Prostate gland (tissue), 2 donors: ENCODE measurements at regions not wholly inside any gene's neighbourhood (a gene's known extent, or its start where the extent isn't known, plus 50 kb on each side); places are given as distances from the start of the nearest gene placed in this dataset.

Source experiments
- DNase-seq: peaks from one replicate; pipeline ENCODE4 v3.0.0-alpha.2; 2019; ENCODE audit warnings: low spot score
- H3K27ac ChIP-seq, 2 donors: fragments of 200-600 bp; sonication (generic); 2 replicates each; pipeline ENCODE4 v1.5.1; 2017 to 2019
- H3K27me3 ChIP-seq: fragments of 200-600 bp; sonication (generic); replicated peaks from 2 replicates; pipeline ENCODE4 v1.5.1; 2019; ENCODE audit not compliant: insufficient read depth
- H3K36me3 ChIP-seq, 2 donors: fragments of 200-600 bp; sonication (generic); 1 replicate in 1 of 2; 2 replicates in 1 of 2; pipeline versions ENCODE4 v1.5.1 to v1.8.1; 2017 to 2019
- H3K4me1 ChIP-seq: fragments of 200-600 bp; sonication (generic); replicated peaks from 2 replicates; pipeline ENCODE4 v1.5.1; 2019
- H3K4me3 ChIP-seq, 2 donors: fragments of 200-600 bp; sonication (generic); 2 replicates each; pipeline ENCODE4 v1.5.1; 2017 to 2019
- H3K9me3 ChIP-seq: fragments of 200-600 bp; sonication (generic); 2 replicates; pipeline ENCODE4 v1.5.1; 2017
- POLR2A ChIP-seq: fragments of 450-650 bp; IDR thresholded peaks from one replicate; pipeline ENCODE4 v1.6.1; 2016; ENCODE audit warnings: antibody characterized with exemption, mild to moderate bottlenecking
- POLR2AphosphoS5 ChIP-seq: sonication (generic); formaldehyde crosslinking; IDR thresholded peaks from one replicate; pipeline ENCODE4 v1.6.1; 2017; ENCODE audit warnings: antibody characterized with exemption
- WGBS: methylation state at CpG from one replicate; pipeline ENCODE4 v1.1.5; 2018; 5-methylcytosine and 5-hydroxymethylcytosine counted together
- intact Hi-C: fragments of 100-400 bp; cut with DNase I; formaldehyde crosslinking; loops from one replicate; pipeline ENCODE4 v1.14.2; 2022
- TF ChIP-seq, protein P1 (sequence below), 4 experiments: fragments of 200-600 bp in 2 of 4; fragments of 450-650 bp in 2 of 4; sonication (generic) in 2 of 4; IDR thresholded peaks; 1 replicate in 3 of 4; 2 replicates in 1 of 4; pipeline ENCODE4 v1.5.1; 2016 to 2019; ENCODE audit warnings: antibody characterized with exemption in 4 of 4, mild to moderate bottlenecking in 2 of 4, moderate library complexity in 2 of 4

DNA sequence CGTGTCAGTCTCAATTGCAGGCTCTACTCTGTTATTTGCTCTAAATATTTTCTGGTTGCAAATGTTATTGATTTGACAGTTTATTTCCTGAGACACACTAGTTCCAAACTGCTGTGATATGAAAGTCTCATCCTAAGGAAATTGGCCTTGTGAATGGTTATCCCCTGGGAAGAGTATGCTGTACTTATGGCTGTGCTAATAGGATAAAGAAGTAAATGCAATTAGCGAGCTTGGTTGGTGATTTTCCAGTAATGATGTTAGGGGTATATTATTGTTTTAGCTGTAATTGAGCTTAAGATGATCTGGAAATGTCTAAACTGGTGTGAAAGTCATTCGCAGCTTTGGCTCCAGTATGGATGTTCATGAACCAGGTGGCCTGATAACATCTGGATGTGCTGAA is 197.9 kb downstream of the SUDS3 start:
- Histone ChIP-seq H3K4me3 (no peak overlapping the region), H3K27me3 (no peaks in the 10 kb centered on the region), H3K9me3 (no peaks in the 10 kb centered on the region), H3K27ac (no peak overlapping the region), H3K4me1 (no peaks in the 10 kb centered on the region), H3K36me3 (no peaks in the 10 kb centered on the region)
- TF ChIP-seq, protein P1, sequence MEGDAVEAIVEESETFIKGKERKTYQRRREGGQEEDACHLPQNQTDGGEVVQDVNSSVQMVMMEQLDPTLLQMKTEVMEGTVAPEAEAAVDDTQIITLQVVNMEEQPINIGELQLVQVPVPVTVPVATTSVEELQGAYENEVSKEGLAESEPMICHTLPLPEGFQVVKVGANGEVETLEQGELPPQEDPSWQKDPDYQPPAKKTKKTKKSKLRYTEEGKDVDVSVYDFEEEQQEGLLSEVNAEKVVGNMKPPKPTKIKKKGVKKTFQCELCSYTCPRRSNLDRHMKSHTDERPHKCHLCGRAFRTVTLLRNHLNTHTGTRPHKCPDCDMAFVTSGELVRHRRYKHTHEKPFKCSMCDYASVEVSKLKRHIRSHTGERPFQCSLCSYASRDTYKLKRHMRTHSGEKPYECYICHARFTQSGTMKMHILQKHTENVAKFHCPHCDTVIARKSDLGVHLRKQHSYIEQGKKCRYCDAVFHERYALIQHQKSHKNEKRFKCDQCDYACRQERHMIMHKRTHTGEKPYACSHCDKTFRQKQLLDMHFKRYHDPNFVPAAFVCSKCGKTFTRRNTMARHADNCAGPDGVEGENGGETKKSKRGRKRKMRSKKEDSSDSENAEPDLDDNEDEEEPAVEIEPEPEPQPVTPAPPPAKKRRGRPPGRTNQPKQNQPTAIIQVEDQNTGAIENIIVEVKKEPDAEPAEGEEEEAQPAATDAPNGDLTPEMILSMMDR (IDR thresholded peaks at IDR 0.05), result no peak
- TF ChIP-seq POLR2AphosphoS5, result no peak
- TF ChIP-seq POLR2A, result no peak
- no peak for DNase-seq
- WGBS, result 80% methylated on average over 3 of the region's 3 CpGs
- intact Hi-C loops, result no loop called here

DNA sequence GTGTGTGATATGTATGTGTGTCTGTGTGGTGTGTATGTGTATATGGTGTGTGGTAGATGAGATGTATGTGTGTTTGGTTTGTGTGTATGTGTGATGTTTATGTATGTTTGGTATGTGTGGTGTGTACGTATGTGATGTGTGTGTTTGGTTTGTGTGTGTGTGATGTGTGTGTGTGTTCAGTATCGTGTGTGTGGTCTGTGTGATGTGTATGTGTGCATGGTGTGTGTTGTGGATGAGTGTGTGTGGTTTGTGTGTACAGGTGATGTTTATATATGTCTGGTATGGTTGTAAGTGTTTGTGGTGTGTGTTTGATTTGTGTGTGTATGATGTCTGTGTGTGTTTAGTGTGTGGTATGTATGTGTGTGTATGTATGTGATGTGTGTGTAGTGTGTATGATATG is 199.4 kb downstream of the SUDS3 start:
- no peak overlapping the region for H3K4me3 ChIP-seq
- no peaks in the 10 kb centered on the region for H3K27me3 ChIP-seq
- no peaks in the 10 kb centered on the region for H3K4me1 ChIP-seq
- TF ChIP-seq, protein P1 (IDR thresholded peaks at IDR 0.05), result no peak
- no peak for TF ChIP-seq POLR2AphosphoS5
- no peak for TF ChIP-seq POLR2A
- H3K27ac ChIP-seq, result no peak overlapping the region
- no peak for DNase-seq
- H3K36me3 ChIP-seq, result no peaks in the 10 kb centered on the region
- 79% methylated on average over 2 of the region's 2 CpGs for WGBS
- H3K9me3 ChIP-seq, result no peaks in the 10 kb centered on the region
- intact Hi-C loops, result no loop called here

DNA sequence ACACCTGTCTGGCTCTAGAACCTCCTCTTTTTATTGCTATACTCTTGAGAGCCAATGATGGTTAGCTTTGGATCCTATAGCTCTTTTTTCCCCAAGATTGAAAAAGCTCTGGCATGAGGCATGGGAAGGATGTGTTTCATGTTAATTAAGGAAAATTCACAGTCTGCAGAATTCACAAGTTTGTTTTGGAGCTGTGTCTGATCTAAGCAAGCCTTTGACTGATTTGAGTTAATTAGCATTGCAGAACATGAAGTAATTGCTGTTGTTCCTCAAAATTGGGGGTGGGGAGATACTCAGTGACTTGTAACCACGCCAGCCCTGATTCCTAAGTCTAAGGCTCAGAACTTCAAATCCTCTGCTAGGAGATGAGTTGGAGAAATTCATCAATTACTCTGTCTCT is 205.0 kb downstream of the SUDS3 start:
- Histone ChIP-seq H3K27ac (no peak overlapping the region), H3K36me3 (no peaks in the 10 kb centered on the region), H3K4me3 (no peak overlapping the region), H3K9me3 (no peaks in the 10 kb centered on the region), H3K27me3 (no peaks in the 10 kb centered on the region), H3K4me1 (no peaks in the 10 kb centered on the region)
- no peak for DNase-seq
- TF ChIP-seq POLR2A, result no peak
- TF ChIP-seq, protein P1 (IDR thresholded peaks at IDR 0.05), result no peak
- no peak for TF ChIP-seq POLR2AphosphoS5
- 58% methylated on average over 1 of the region's 1 CpG for WGBS
- intact Hi-C loops, result no loop called here

DNA sequence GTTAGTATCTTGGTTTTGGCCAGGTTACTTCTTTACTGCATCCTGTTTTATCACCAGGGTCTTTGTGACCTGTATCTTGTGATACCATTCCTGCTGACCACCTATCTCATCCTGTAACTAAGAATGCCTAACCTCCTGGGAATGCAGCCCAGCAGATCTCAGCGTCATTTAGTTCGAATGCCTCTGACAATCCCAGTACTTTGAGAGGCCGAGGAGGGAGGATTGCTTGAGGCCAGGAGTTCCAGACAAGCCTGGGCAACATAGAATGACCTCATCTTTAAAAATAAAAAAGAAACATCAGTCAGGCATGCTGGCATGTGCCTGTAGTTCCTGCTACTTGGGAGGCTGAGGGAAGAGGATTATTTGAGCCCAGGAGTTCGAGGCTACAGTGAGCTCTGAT is 206.5 kb downstream of the SUDS3 start:
- H3K27me3 ChIP-seq, result no peaks in the 10 kb centered on the region
- no peaks in the 10 kb centered on the region for H3K9me3 ChIP-seq
- TF ChIP-seq POLR2A (no peak), POLR2AphosphoS5 (no peak)
- TF ChIP-seq, protein P1 (IDR thresholded peaks at IDR 0.05), result no peak
- intact Hi-C loops, result no loop called here
- DNase-seq, result no peak
- no peak overlapping the region for H3K4me3 ChIP-seq
- 70% methylated on average over 4 of the region's 4 CpGs for WGBS
- H3K27ac ChIP-seq, result no peak overlapping the region
- H3K36me3 ChIP-seq, result no peaks in the 10 kb centered on the region
- no peaks in the 10 kb centered on the region for H3K4me1 ChIP-seq

DNA sequence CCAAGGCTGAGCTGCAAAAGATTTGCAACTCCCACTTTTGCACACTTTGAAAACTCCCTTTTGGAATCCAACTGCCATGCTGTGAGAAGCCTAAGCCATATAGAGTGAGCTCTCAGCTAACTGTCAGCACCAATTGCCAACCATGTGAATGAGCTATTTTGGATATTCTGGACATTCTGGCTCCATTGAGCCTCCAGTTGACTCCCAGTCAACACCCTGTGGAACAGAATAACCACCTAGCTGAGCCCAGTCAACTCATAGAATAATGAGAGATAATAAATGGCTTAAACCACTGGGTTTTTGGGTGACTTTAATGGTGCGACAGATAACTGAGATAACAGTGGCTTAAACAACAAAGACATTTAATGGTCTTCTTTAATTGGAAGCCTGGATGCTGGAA is 210.1 kb downstream of the SUDS3 start:
- intact Hi-C loops, result no loop called here
- Histone ChIP-seq H3K9me3 (no peaks in the 10 kb centered on the region), H3K27ac (no peak overlapping the region)

More for the DNA sequence above, 210.1 kb downstream of the SUDS3 start:
- no peak for DNase-seq
- 91% methylated on average over 1 of the region's 1 CpG for WGBS
- no peaks in the 10 kb centered on the region for H3K27me3 ChIP-seq
- no peak overlapping the region for H3K4me3 ChIP-seq
- no peaks in the 10 kb centered on the region for H3K36me3 ChIP-seq
- no peak for TF ChIP-seq POLR2AphosphoS5
- TF ChIP-seq, protein P1 (IDR thresholded peaks at IDR 0.05), result no peak
- TF ChIP-seq POLR2A, result no peak
- no peaks in the 10 kb centered on the region for H3K4me1 ChIP-seq
